ENCODE measurements at regions not wholly inside any gene's neighbourhood (a gene's known extent, or its start where the extent isn't known, plus 50 kb on each side); places are given as distances from the start of the nearest gene placed in this dataset.
"Not testable (repeated sequence)": the region's sequence is repeated elsewhere in the genome, so short reads cannot be mapped to it uniquely, and the experiment has no call there.

DNA sequence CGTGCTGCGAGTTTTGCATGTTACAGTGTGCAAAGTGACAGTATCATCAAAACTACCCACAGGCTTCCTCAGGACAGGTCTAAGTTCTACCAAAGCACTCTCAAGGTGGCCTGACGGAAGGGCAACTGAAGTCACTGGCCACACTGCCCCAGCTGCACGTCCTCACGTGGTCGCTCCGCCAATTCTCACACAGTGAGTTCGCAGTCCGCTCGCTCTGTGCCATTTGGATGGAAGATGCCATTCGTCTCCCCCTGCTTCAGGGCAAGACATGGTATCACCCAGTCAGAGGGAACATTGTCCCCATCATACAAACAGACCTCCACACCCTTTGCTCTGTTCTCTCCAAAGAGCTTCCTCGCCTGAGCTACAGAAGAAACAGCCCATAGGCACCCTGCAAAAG, 109.6 kb upstream of the COBL start:
- H3K4me1 ChIP-seq (ENCODE audit: control insufficient read depth in 1 of 2, extremely low read depth in 1 of 2, insufficient read depth in 2 of 2, low read length in 2 of 2) = no peaks in the 10 kb centered on the region
- H3K27me3 ChIP-seq (replicated peaks in 1 of 2; ENCODE audit: control insufficient read depth in 2 of 2, extremely low read depth in 1 of 2, insufficient read depth in 2 of 2, low read length in 1 of 2) = peaks cover 0 to 7% of the 10 kb centered on the region in 2 experiments
- 86% methylated on average over 12 of the region's 12 CpGs for WGBS (ENCODE audit: insufficient coverage)
- no peak overlapping the region for H3K4me3 ChIP-seq (ENCODE audit: control insufficient read depth in 1 of 2, extremely low read depth in 1 of 2, low read length in 1 of 2)
- H3K36me3 ChIP-seq (ENCODE audit: control insufficient read depth in 2 of 2, extremely low read depth in 1 of 2, insufficient read depth in 1 of 2, low read length in 1 of 2) = no peaks in the 10 kb centered on the region
- Mint-ChIP-seq H3K36me3 (no peaks in the 10 kb centered on the region), H3K27me3 (peaks cover 6 to 10% of the 10 kb centered on the region in 2 donors), H3K4me3 (no peak overlapping the region), H3K9me3 (no peaks in the 10 kb centered on the region), H3K4me1 (peaks cover 0 to 6% (median 4%) of the 10 kb centered on the region in 3 donors), H3K27ac (no peak overlapping the region)
- ATAC-seq (replicated peaks in 1 of 4) = no peak
- ChIA-PET CTCF (no interaction called here), POLR2A (no interaction called here)
- DNase-seq = no peak
- H3K9me3 ChIP-seq = no peaks in the 10 kb centered on the region
- no peak overlapping the region for H3K27ac ChIP-seq (ENCODE audit: low read length)

DNA sequence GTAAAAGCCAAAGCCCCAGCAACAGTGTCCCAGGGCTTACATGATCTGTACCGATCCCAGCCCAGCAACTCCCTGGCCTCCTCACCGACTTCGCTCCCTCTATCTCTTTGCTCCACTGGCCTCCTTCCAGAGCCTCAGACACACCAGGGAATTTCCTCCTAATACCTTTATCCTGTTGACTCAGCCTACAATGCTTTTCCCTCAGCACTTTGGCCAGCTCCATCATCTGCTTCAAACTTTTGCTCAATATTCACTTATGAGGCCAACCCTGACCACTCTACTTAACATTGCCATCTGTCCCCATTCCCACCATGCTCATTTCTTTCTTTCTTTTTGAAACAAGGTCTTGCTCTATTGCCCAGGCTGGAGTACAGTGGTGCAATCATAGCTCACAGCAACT, 93.3 kb upstream of the COBL start:
- H3K4me3 Mint-ChIP-seq; DNase-seq; CTCF ChIA-PET; H3K36me3 ChIP-seq (ENCODE audit: control insufficient read depth in 2 of 2, extremely low read depth in 1 of 2, insufficient read depth in 1 of 2, low read length in 1 of 2); H3K4me1 ChIP-seq (ENCODE audit: control insufficient read depth in 1 of 2, extremely low read depth in 1 of 2, insufficient read depth in 2 of 2, low read length in 2 of 2); H3K27ac ChIP-seq (ENCODE audit: low read length); H3K27me3 ChIP-seq (replicated peaks in 1 of 2; ENCODE audit: control insufficient read depth in 2 of 2, extremely low read depth in 1 of 2, insufficient read depth in 2 of 2, low read length in 1 of 2); H3K27ac Mint-ChIP-seq; H3K4me3 ChIP-seq (ENCODE audit: control insufficient read depth in 1 of 2, extremely low read depth in 1 of 2, low read length in 1 of 2); H3K36me3 Mint-ChIP-seq; H3K9me3 ChIP-seq; H3K9me3 Mint-ChIP-seq; ATAC-seq (replicated peaks in 1 of 4); H3K4me1 Mint-ChIP-seq; POLR2A ChIA-PET; H3K27me3 Mint-ChIP-seq: not testable (repeated sequence)
- WGBS (ENCODE audit: insufficient coverage) = no CpG with 5 or more reads among the region's 3 CpGs

DNA sequence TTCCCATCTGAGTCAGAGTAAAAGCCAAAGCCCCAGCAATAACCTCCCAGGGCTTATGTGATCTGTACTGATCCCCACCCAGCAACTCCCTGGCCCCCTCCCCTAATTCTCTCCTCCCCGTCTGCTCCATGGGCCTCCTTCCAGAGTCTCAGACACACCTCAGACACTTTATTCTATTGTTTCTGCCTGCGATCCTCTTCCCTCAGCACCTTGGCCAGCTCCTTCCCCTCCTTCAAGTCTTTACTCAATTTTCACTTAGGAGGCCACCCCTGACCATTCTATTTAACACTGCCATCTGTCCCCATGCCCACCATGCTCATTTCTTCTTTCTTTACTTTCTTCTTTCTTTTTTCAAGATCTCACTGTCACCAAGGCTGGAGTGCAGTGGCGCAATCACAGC, 81.0 kb upstream of the COBL start:
- H3K27me3 ChIP-seq (replicated peaks in 1 of 2; ENCODE audit: control insufficient read depth in 2 of 2, extremely low read depth in 1 of 2, insufficient read depth in 2 of 2, low read length in 1 of 2); ATAC-seq (replicated peaks in 1 of 4); H3K36me3 Mint-ChIP-seq; H3K27ac Mint-ChIP-seq; H3K9me3 Mint-ChIP-seq; DNase-seq; H3K9me3 ChIP-seq; H3K27ac ChIP-seq (ENCODE audit: low read length); CTCF ChIA-PET; POLR2A ChIA-PET; H3K4me3 ChIP-seq (ENCODE audit: control insufficient read depth in 1 of 2, extremely low read depth in 1 of 2, low read length in 1 of 2); H3K4me3 Mint-ChIP-seq; H3K4me1 ChIP-seq (ENCODE audit: control insufficient read depth in 1 of 2, extremely low read depth in 1 of 2, insufficient read depth in 2 of 2, low read length in 2 of 2); H3K27me3 Mint-ChIP-seq; H3K4me1 Mint-ChIP-seq; H3K36me3 ChIP-seq (ENCODE audit: control insufficient read depth in 2 of 2, extremely low read depth in 1 of 2, insufficient read depth in 1 of 2, low read length in 1 of 2): not testable (repeated sequence)
- 60% methylated on average over 1 of the region's 3 CpGs for WGBS (ENCODE audit: insufficient coverage)

DNA sequence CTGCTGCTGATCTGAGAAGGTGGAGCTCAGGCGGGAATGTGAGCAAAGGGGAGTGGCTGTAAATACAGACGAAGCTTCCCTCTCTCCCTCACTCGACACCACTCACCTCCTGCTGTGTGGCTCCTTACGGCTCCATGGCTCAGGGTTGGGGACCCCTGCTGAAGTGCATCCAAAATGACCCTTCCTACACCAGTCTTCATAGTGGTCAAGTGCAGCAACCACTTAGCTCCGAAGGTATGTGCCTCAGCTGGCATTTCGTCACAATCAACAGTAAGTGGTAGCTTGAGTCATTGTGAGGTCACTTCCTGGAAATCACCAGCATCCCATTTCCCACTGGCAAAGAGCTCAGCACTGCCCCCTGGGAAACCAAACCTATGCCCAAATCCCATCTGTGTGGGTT, 76.4 kb upstream of the COBL start:
- H3K4me3 Mint-ChIP-seq; H3K9me3 Mint-ChIP-seq; H3K4me1 Mint-ChIP-seq; H3K4me1 ChIP-seq (ENCODE audit: control insufficient read depth in 1 of 2, extremely low read depth in 1 of 2, insufficient read depth in 2 of 2, low read length in 2 of 2); ATAC-seq (replicated peaks in 1 of 4); H3K9me3 ChIP-seq; POLR2A ChIA-PET; CTCF ChIA-PET; DNase-seq; H3K27ac Mint-ChIP-seq; H3K27me3 Mint-ChIP-seq; H3K4me3 ChIP-seq (ENCODE audit: control insufficient read depth in 1 of 2, extremely low read depth in 1 of 2, low read length in 1 of 2); H3K27ac ChIP-seq (ENCODE audit: low read length); H3K27me3 ChIP-seq (replicated peaks in 1 of 2; ENCODE audit: control insufficient read depth in 2 of 2, extremely low read depth in 1 of 2, insufficient read depth in 2 of 2, low read length in 1 of 2); H3K36me3 ChIP-seq (ENCODE audit: control insufficient read depth in 2 of 2, extremely low read depth in 1 of 2, insufficient read depth in 1 of 2, low read length in 1 of 2); H3K36me3 Mint-ChIP-seq: not testable (repeated sequence)
- WGBS (ENCODE audit: insufficient coverage) = no CpG with 5 or more reads among the region's 6 CpGs

DNA sequence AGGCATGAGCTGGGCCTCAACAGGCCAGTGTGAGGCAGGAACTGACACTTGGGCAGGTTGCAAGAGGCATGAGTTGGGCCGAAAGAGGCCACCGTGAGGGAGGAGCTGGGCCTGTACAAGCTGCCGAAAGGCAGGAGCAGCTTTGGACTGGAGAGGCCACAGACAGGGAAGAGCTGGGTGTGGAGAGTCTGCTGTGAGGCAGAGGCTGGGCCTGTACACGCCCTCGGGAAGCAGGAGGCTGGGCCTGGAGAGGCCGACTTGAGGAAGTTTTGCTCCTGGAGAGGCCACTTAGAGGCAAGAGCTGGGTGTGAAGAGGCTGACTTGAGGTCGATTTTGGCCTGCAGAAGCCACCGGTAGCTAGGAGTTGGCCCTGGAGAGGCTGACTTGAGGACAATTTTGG, 73.3 kb upstream of the COBL start:
- DNase-seq; H3K27ac Mint-ChIP-seq; H3K4me3 Mint-ChIP-seq; H3K4me3 ChIP-seq (ENCODE audit: control insufficient read depth in 1 of 2, extremely low read depth in 1 of 2, low read length in 1 of 2); H3K4me1 Mint-ChIP-seq; CTCF ChIA-PET; H3K36me3 Mint-ChIP-seq; H3K27me3 ChIP-seq (replicated peaks in 1 of 2; ENCODE audit: control insufficient read depth in 2 of 2, extremely low read depth in 1 of 2, insufficient read depth in 2 of 2, low read length in 1 of 2); ATAC-seq (replicated peaks in 1 of 4); H3K36me3 ChIP-seq (ENCODE audit: control insufficient read depth in 2 of 2, extremely low read depth in 1 of 2, insufficient read depth in 1 of 2, low read length in 1 of 2); H3K27ac ChIP-seq (ENCODE audit: low read length); H3K27me3 Mint-ChIP-seq; H3K9me3 Mint-ChIP-seq; H3K9me3 ChIP-seq; H3K4me1 ChIP-seq (ENCODE audit: control insufficient read depth in 1 of 2, extremely low read depth in 1 of 2, insufficient read depth in 2 of 2, low read length in 2 of 2); POLR2A ChIA-PET: not testable (repeated sequence)
- 100% methylated on average over 1 of the region's 8 CpGs for WGBS (ENCODE audit: insufficient coverage)

DNA sequence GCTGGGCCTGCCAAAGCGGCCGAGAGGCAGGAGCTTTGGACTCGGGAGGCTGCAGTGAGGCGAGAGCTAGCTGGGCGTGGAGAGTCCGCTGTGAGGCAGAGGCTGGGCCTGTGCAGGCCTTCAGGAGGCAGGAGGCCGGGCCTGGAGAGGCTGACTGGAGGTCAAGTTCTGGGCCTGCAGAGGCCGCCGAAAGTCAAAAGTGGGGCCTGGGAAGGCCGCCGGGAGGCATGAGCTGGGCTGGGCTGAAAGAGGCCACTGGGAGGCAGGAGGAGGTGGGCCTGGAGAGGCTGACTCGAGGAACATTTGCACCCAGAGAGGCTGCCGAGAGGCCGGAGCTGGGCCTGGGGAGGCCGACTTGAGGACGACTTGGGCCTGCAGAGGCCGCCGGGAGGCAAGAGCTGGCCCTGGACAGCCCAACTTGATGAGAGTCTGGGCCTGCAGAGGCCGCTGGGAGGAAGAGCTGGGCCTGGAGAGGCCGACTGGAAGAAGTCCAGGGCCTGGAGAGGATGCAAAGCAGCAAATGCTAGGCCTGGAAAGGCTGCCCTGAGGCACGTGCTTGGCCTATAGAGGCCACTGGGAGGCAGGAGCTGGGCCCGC, 72.7 kb upstream of the COBL start:
- H3K4me1 Mint-ChIP-seq = not testable (repeated sequence)

DNA sequence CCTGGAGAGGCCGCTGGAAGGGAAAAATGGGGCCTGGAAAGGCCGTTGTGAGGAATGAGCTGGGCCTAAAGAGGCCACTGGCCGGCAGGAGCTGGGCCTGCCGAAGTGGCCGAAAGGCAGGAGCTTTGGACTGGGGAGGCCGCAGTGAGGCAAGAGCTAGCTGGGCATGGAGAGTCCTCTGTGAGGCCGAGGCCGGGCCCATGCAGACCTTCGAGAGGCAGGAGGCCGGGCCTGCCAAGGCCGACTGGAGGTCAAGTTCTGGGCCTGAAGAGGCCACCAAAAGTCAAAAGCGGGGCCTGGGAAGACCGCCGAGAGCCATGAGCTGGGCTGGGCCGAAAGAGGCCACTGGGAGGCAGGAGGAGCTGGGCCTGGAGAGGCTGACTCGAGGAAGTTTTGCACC, 71.6 kb upstream of the COBL start:
- H3K9me3 ChIP-seq; H3K9me3 Mint-ChIP-seq; POLR2A ChIA-PET; H3K27ac ChIP-seq (ENCODE audit: low read length); H3K4me3 Mint-ChIP-seq; H3K4me1 ChIP-seq (ENCODE audit: control insufficient read depth in 1 of 2, extremely low read depth in 1 of 2, insufficient read depth in 2 of 2, low read length in 2 of 2); DNase-seq; H3K4me3 ChIP-seq (ENCODE audit: control insufficient read depth in 1 of 2, extremely low read depth in 1 of 2, low read length in 1 of 2); H3K36me3 ChIP-seq (ENCODE audit: control insufficient read depth in 2 of 2, extremely low read depth in 1 of 2, insufficient read depth in 1 of 2, low read length in 1 of 2); ATAC-seq (replicated peaks in 1 of 4); H3K4me1 Mint-ChIP-seq; H3K27me3 ChIP-seq (replicated peaks in 1 of 2; ENCODE audit: control insufficient read depth in 2 of 2, extremely low read depth in 1 of 2, insufficient read depth in 2 of 2, low read length in 1 of 2); H3K36me3 Mint-ChIP-seq; CTCF ChIA-PET; H3K27me3 Mint-ChIP-seq; H3K27ac Mint-ChIP-seq: not testable (repeated sequence)
- WGBS (ENCODE audit: insufficient coverage) = 98% methylated on average over 6 of the region's 16 CpGs

More for the DNA sequence above, 72.7 kb upstream of the COBL start:
- H3K27ac ChIP-seq (ENCODE audit: low read length); H3K4me3 Mint-ChIP-seq; DNase-seq; H3K9me3 ChIP-seq; CTCF ChIA-PET; H3K36me3 ChIP-seq (ENCODE audit: control insufficient read depth in 2 of 2, extremely low read depth in 1 of 2, insufficient read depth in 1 of 2, low read length in 1 of 2); H3K36me3 Mint-ChIP-seq; ATAC-seq (replicated peaks in 1 of 4); POLR2A ChIA-PET; H3K27me3 ChIP-seq (replicated peaks in 1 of 2; ENCODE audit: control insufficient read depth in 2 of 2, extremely low read depth in 1 of 2, insufficient read depth in 2 of 2, low read length in 1 of 2); H3K4me3 ChIP-seq (ENCODE audit: control insufficient read depth in 1 of 2, extremely low read depth in 1 of 2, low read length in 1 of 2); H3K4me1 ChIP-seq (ENCODE audit: control insufficient read depth in 1 of 2, extremely low read depth in 1 of 2, insufficient read depth in 2 of 2, low read length in 2 of 2); H3K9me3 Mint-ChIP-seq; H3K27me3 Mint-ChIP-seq; H3K27ac Mint-ChIP-seq: not testable (repeated sequence)
- WGBS (ENCODE audit: insufficient coverage) = 89% methylated on average over 22 of the region's 22 CpGs
